ENCODE measurements at regions not wholly inside any gene's neighbourhood (a gene's known extent, or its start where the extent isn't known, plus 50 kb on each side); places are given as distances from the start of the nearest gene placed in this dataset.

DNA sequence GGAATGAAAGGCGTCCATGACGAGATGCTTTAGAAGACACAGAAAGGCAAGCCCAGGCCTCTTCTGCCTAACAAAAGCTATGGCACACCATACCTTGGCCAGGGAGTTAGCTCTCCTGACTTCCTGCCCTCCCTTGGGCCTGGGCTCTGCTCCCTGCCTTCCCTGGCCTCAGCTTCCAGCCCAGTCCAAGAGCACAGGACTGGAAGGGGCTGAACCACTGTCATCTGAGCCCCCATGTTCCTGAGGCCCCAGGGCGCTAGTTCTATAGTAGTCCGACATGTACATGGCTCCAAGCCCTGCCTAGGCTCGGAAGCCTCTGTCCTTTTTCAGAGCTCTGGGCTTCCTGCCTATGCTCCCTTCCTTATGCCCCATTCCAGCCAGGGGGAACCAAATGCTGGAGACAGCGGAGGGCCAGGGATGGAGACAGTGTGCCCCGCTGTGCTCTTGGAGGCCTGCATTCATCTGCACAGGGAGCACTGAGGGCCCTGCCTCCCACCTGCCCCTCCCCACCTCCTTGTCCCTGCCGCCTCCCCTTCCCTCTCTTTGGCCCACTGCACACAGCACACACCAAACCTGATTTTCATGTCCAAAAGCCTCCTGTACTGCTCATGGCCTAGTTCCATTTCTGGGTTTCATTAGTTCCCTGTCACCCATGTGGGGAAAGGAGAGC lies 240.1 kb downstream of the RHOU start:
- no peak for DNase-seq (ENCODE audit: low read depth in 2 of 2)

- DNase-seq (ENCODE audit: low read depth in 2 of 2), result no peak
Observed at GRCh38 chr1:228976316-228976715, 241.0 kb downstream of the RHOU start.

- no peak for DNase-seq (ENCODE audit: low read depth in 2 of 2)
Observed at GRCh38 chr1:228977307-228977706, 242.0 kb downstream of the RHOU start.

- DNase-seq (ENCODE audit: low read depth in 2 of 2), result no peak
Observed at GRCh38 chr1:228977741-228978140, 242.5 kb downstream of the RHOU start.

GRCh38 chr1:228978484-228979324 lies 243.4 kb downstream of the RHOU start:
- no peak for DNase-seq (ENCODE audit: low read depth in 2 of 2)

DNA sequence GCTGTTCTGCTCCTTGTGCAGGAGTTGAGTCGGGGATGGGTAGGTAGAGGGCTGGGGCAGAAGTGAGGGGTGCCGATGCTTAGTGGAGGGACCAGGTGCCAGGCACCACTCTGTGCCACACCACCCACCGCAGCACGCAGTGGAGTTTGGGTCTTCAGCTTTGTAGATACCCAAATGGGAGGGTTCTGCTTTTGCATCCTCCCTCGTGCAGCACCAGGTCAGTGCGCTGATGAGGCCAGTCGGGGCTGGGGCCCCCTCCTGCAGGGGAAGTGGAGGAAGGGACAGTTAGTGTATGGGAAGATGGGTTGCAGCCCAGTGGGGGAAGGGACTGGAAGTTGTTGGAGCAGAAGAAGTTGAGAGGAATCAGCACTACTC lies 244.0 kb downstream of the RHOU start:
- DNase-seq (ENCODE audit: low read depth in 2 of 2), result no peak

GRCh38 chr1:228979774-228980173 lies 244.5 kb downstream of the RHOU start:
- DNase-seq (ENCODE audit: low read depth in 2 of 2), result no peak

GRCh38 chr1:228980232-228980937 lies 245.1 kb downstream of the RHOU start:
- DNase-seq (ENCODE audit: low read depth in 2 of 2), result no peak

GRCh38 chr1:228982637-228983036 lies 247.4 kb downstream of the RHOU start:
- peak in 1 of 2 experiments; percentile 13 for DNase-seq (ENCODE audit: low read depth in 2 of 2)

GRCh38 chr1:228983231-228983660 lies 248.0 kb downstream of the RHOU start:
- DNase-seq (ENCODE audit: low read depth in 2 of 2), result no peak

GRCh38 chr1:228983661-228984060 lies 248.4 kb downstream of the RHOU start:
- no peak for DNase-seq (ENCODE audit: low read depth in 2 of 2)

GRCh38 chr1:228984107-228984506 lies 248.8 kb downstream of the RHOU start:
- no peak for DNase-seq (ENCODE audit: low read depth in 2 of 2)

GRCh38 chr1:228984646-228985631 lies 249.7 kb downstream of the RHOU start:
- DNase-seq (ENCODE audit: low read depth in 2 of 2), result no peak

GRCh38 chr1:228985661-228986060 lies 250.4 kb downstream of the RHOU start:
- no peak for DNase-seq (ENCODE audit: low read depth in 2 of 2)

DNA sequence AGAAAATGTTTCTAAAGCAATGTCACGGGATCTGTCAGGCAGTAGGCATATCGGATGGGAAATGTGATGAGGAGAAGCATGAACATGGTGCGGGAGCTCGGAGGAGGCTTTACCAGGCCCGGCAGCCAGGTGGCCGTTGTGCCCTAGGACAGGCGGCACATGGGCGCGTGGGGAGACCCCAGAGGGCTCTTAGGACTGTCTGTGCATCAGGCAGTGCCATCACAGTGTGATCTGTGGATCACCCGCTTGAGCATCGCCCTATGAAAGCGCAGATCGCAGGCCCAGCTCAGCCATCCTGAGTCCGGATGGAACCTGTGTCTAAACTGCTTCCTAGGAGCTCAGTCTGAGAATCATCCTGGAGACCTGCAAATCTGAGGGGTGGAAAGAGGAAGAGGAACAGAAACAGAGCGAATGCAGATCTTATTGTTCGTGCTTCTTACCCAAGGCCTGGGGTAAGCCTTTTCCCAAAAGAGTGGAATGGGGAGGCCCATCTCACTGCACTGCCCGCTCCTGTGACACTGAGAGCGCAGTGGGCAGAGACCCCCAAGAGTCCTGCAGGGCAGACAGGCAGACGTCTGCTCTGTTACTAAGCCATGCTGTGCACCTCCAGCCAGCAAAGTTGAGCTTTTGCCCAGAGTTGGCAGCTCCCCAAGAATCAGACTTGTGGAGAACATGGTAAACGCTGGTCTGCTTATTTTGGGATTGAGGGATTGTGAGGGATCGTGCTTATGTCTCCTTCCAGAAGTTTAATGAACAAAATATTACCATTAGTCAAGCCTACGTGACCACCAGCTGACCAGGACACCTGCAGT lies 251.0 kb downstream of the RHOU start:
- DNase-seq (ENCODE audit: low read depth in 2 of 2), result no peak

GRCh38 chr1:228987286-228987685 lies 252.0 kb downstream of the RHOU start:
- no peak for DNase-seq (ENCODE audit: low read depth in 2 of 2)

- DNase-seq (ENCODE audit: low read depth in 2 of 2), result no peak
Observed at GRCh38 chr1:228987736-228988506, 252.6 kb downstream of the RHOU start.

DNA sequence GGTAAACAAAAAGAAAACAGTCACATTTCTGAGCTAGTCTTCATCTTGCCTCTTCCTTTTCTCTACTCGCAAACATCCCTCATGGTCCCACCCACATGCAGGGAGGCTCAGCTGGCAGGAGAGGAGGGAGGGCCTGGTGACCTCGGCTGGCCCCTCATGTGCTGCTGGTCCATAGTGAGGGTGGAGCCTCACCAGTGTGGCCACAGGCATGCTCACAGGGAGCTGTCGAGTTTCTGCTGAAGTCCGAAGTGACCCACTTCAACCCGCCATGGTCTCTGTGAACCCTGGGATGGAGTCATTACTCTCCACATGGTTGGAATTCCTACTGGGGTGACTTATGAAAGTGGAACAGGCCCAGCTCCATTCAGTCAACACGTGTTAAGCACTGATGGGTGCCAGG lies 253.4 kb downstream of the RHOU start:
- DNase-seq (ENCODE audit: low read depth in 2 of 2), result no peak

GRCh38 chr1:228989176-228989575 lies 253.9 kb downstream of the RHOU start:
- DNase-seq (ENCODE audit: low read depth in 2 of 2), result no peak

DNA sequence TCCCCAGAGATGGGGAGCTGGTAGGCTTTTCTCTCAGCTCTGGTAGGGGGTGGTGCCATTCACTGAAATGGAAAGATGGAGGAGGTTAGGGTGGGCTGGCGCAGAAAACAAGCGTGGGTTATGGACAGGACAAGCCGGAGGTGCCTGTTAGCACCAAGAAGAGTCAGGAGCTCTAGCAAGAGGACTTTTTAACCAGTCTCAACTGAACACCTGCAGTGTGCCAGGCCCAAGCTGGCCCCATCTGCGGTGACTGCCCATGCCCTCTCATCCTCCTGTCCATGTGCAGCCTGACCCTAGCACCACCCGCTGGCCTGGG lies 254.4 kb downstream of the RHOU start:
- no peak for DNase-seq (ENCODE audit: low read depth in 2 of 2)

Data from fibroblast of skin of left quadriceps (primary cell).